COLO668 (cell line): ENCODE measurements at regions not wholly inside any gene's neighbourhood (a gene's known extent, or its start where the extent isn't known, plus 50 kb on each side); places are given as distances from the start of the nearest gene placed in this dataset.
"Not testable (repeated sequence)": the region's sequence is repeated elsewhere in the genome, so short reads cannot be mapped to it uniquely, and the experiment has no call there.

Source experiments
- DNase-seq: peaks from one replicate; lab custom pipeline; 2025; ENCODE audit not compliant: unreplicated experiment; lab: John Stamatoyannopoulos, UW

- DNase-seq: no peak
Measured at GRCh38 chr6:170198298-170198697, 92.6 kb downstream of the DLL1 start.

DNA sequence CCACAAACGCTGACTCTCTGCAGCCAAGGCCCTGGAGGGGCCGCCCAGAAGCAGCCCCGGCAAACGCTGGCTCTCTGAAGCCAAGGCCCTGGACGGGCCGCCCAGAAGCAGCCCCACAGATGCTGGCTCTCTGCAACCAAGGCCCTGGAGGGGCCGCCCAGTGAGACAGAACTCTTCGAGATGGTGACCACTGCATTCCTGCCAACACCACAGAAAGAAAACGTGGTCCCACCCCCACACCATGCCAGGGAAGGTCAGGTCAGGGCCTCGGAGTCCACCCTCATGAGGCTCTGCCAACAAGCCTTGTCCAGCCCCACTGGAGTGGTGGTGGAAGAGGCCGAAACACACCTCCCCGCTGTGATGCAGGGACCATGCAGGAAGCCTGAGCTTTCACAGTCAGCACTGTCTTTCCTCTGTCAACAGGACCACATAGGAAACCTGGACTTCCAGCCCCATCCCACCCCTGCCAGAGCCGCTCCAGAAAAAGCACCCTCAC, 97.5 kb downstream of the DLL1 start:
- no peak for DNase-seq

- no peak for DNase-seq
Measured at GRCh38 chr6:170192905-170193304, 98.0 kb downstream of the DLL1 start.

DNA sequence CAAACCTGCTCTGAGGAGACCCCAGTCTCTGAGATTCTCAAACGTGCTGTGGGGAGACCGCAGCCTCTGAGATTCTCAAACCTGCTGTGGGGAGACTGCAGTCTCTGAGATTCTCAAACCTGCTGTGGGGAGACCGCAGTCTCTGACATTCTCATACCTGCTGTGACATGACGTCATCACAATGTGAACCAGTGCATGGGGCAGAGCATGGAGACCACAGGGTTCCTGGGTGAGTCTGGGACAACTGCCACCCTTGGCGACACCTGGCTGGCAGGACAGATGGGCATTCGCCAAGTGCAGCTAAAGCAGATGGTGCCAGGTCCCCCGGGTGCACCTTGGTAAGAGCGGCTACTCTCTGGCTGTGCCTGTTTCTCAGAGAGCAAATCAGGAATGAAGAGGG, 98.8 kb downstream of the DLL1 start:
- DNase-seq: not testable (repeated sequence)

DNA sequence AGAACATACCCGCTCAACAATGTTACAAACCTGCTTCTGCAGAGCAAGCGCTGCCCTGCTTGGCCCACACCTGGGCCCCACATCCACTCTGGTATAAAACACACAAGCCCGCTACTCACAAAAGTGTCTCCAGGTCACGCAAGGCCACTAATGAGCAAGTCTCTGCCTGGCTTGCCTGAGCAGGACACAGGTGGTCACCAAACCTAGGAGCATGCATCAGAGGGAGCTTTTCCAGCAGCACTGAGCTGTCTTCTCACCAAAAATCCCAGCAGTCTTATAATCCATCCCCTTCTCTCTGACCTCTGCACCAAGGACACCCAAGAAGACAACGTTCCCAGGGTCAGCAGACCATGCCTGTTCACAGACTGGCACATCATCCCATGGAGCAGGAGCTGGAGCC, 100.8 kb downstream of the DLL1 start:
- no peak for DNase-seq

GRCh38 chr6:170189236-170189635, 101.6 kb downstream of the DLL1 start:
- no peak for DNase-seq

DNA sequence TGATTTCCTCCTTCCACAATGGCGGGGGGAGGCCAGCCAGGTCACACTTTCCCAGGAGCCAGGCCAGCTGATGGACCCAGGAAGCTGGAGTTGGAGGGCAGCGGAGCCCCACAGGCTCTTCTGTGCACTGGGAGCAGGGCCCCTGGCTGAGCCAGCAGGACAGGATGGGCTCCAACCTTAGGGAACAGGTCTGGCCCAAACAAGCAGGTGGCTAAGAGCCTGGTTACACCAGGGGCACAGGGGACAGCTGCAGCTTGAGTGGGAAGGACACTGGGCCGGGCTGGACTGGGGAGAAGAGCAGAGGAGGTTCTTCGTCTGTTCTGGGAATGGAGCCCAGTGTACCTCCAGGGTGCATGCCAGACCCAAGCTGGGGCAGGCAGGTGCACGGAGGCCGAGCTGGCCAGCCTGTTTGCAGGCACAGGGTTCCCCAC, 102.3 kb downstream of the DLL1 start:
- DNase-seq: no peak

DNA sequence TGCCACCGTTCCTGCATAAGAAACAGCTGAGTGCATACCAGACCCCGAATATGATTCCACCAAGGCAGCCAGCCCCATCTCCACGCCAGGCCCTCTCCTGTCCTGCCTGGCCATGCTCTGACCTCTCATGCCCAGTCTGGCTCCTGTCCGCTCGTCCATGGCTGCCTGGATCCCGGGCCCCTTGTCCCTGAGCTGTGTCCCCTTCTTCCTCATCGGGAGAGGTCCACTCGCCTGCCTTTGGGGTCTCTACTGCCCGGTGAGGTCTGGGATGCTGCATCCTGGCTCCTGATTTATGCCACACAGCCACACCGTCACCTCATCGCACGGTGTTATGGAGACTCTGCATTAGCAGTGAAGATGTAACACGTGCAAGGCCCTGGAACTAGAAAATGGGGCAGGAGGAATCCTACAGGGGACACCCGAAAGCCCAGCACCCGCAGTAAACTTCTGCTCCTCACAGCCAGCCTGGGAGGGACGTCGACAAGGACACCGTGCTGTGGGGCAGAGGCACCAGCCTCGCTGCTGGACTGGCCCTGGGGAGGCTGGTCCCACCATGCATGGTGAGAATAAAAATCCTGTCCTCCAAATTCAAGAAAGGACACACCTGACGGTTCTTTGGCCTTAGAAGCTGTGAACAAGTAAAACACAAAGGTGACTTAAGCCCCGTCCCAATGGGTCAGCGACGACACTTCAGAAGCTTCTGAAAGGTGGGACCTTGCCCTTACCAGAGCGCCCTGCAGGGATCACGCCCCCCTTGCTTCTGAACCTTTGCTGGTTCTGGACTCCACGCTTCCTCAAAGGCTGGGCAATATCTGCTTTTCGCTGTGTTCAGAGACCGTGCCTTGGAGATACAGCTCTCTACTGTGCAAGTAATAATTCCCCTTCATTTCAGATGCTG, 103.0 kb downstream of the DLL1 start:
- DNase-seq: no peak

DNA sequence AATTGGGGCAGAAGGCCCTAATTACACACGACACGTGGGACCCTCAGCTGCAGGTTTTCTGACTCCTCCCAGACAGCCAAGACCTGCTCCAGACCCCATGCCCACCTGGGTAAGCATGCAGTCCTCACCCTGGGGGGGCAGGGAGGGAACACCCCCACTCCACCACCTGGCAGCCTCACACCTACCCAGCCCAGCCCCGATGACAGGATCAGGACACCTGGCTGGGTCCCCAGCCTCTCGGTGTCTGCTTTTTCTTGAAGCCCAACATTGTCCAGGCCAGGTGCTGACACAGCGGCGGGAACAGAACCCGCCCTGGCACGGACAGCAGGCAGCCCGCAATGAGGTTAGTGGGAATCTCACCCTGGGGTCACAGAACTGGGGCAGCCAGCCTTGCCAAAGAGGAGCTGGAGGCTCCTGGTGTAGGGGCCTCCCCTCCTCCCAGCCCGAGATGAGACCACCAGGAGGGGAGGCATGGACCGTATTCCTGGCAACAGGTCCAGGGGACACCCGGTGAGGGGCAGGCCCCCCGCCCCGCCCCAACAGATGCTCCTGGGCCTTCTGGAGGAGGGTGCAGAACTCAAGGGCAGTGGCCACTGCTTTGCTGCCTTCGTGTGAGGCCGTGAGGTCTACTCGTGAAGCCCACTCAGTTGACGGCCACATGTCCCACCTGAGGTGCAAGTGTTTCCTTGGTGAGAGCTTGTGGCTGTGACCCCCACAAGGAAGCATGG, 103.8 kb downstream of the DLL1 start:
- DNase-seq: no peak

DNA sequence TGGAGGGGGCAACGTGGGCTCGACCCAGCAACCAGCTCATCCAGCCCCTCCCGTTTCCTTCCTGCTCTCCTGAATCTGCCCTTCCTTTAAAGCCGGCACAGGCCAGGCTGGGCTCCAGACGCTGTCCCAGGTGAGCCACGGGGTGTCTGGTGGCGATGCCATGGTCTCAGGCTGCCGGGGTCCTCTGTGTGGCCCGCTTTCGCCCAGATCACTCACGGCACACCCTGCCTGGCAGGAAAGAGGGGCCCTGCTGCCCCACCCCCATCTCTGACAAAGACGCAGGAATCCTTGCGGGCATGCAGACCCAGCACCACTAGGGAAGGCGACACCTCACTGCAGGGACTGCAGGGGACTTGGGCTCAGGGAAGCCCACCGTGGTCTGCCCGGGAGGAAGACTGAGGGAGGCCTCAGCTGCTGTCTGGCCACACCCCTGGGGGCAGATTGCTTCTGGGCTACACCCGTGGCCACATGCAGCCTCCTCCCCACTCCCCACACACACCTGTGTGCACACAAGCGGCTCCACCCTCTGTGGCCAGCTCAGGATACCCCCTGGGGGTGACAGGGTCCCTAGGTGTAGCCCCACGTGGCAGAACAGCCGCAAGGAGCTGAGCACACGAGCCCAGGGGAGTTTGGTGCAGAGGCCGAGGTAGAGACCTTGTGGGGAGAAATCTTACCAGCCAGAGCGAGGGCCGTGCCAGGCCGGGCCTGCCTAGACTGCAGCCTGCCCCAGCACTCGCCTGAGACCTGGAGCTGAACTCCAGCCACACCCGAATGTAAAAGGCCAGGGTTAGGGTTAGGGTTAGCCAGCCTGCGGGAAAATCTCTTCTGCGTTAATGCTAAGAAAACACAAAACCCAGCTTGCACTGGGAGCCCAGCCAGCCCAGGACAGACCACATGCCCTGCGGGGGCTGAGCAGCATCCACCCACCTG, 104.6 kb downstream of the DLL1 start:
- no peak for DNase-seq

DNA sequence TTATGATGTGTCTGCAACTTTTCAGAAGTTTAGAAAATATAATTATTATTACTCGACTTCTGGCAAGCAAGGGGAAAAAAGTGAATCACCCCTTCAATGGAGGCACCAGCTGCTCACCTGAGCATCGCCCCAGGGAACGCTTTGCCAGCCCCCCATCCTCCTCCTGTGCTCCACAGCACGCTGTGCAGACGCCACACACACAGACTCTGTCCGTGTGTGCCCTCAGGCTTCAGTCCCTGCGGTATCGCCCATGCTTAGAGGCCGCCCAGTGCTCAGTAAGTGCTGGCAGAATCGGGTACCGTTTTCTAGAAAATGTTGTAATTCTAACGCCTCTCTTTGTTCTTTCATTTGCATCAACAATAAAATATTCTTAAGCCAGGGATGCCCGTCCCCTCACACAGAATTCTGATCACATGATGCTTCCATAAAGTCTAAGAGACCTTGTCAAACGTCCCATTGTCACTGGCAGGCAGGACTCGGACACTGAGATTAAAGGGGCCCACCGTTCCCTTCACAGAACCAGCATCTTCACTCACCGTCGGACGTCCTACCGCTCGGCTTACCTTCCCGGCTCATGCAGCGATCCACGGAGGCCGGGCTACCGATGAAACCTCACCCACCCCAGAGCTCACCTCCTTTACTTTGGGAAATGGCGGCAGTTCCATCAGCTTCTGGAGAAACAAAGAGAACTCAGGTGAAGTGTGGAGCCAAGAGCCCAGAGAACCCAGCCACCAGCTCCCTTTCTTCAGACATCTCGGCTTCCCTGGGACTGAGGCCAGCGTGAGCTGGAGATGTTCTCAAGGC, 105.5 kb downstream of the DLL1 start:
- no peak for DNase-seq

GRCh38 chr6:170184316-170184715, 106.6 kb downstream of the DLL1 start:
- DNase-seq: no peak

GRCh38 chr6:170183521-170183920, 107.4 kb downstream of the DLL1 start:
- DNase-seq: no peak

GRCh38 chr6:170182781-170183120, 108.1 kb downstream of the DLL1 start:
- no peak for DNase-seq

- no peak for DNase-seq
Measured at GRCh38 chr6:170182093-170182780, 108.6 kb downstream of the DLL1 start.

DNA sequence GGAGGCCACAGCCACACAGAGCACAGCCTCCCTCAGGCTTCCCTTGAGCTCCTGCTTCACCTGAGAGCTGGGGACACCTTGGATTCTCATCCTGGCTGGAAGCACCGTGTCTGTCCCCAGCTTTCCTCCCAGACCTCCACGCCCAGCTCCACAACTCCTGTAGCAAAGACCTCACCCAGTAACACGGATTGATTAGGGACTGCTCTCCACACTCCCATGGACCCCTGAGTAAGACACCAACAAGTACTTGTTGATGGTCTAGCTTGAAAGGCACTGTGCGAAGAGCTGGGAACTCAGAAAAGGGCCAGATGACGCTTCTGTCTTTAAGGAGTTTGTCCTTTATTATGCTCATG, 109.6 kb downstream of the DLL1 start:
- no peak for DNase-seq

DNA sequence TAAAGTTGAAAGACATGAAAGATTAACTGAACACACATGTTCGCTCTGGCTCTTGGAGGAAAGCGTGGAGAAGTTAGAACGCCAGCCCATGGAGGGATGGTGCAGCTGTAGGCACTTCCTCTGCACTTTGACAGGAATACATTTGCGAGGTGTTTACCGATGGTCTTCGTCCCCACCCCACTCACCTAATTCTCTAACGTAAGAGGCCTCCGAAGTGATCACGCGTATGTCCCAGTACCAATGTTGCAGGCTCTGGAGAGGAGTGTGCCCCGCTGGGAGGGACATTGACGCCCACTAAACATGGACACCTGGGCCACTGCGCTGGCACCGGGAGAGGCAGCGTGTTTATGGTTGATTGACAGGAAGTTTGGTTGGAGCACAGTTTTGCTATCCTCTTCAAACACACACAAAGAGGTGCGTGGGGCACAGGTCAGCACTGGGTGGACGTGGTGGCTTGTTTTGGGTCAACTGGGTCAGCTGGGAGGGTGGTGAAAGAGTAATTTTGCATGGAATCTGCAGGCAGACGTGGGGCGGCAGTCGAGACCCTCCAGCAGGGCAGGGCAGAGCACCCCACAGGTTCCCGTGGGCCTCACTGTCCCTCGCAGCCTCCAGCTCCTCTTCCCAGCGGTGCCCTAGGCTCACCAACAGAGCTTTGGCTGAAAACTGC, 110.1 kb downstream of the DLL1 start:
- no peak for DNase-seq

- DNase-seq: peak; percentile 52
Measured at GRCh38 chr6:170179616-170180324, 111.1 kb downstream of the DLL1 start.
